HG02981 (cell line): ENCODE measurements at regions not wholly inside any gene's neighbourhood (a gene's known extent, or its start where the extent isn't known, plus 50 kb on each side); places are given as distances from the start of the nearest gene placed in this dataset.

Source experiments
- ATAC-seq: cut with Tn5 transposase; IDR thresholded peaks from one replicate; pipeline ENCODE4 v1.9.1; 2021; ENCODE audit warnings: mild to moderate bottlenecking, moderate library complexity; ENCODE audit not compliant: unreplicated experiment

DNA sequence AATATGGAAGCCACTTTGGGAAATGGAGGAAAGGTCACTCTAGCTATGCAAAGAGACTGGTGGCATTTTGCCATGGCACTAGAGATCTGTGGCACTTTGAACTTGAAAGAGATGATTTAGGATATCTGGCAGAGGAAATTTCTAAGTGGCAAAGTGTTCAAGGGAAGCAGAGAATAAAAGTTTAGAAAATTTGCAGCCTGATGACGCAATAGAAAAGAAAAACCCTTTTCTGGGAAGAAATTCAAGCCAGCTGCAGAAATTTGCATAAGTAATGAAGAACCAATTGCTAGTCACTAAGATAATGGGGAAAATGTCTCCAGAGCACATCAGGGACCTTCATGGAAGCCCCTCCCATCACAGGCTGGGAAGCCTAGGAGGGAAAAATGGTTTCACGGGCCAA, 191.1 kb upstream of the B3GALT2 start:
- ATAC-seq, result no peak

DNA sequence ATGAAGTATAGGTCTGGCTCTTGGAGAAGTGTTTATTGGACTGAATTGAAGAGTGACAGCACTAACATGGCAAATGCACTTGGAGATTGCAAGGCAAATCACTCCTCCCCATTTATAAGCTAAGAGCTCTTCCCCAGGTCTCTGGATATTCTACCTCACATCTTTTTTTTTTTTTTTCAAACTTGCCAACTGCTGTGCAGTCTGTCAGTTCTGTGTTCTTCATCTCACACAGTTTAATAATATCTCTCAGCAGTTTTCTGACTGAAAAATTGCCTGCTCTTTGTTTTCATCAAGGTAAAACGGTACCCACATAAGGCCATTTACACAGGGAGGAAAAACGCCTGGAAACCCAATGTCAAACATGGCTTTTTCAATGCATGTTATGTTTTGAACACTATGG, 186.1 kb upstream of the B3GALT2 start:
- no peak for ATAC-seq

DNA sequence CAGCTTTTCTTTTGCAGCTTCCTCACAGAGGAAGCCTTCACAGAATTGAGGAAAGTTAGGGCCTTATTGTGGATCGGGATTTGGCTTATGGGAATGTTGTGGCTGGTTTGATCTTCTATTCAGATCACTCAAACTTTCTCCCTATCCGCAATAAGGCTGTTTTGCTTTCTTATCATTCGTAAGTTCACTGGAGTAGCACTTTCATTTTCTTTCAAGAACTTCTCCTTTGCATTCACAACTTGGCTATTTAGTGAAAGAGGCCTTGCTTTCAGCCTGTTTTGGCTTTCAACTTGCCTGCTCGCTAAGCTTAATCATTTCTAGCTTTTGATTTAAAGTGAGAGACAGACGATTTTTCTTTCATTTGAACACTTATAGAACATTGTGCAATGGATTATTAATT, 181.9 kb upstream of the B3GALT2 start:
- peak; percentile 75 for ATAC-seq

DNA sequence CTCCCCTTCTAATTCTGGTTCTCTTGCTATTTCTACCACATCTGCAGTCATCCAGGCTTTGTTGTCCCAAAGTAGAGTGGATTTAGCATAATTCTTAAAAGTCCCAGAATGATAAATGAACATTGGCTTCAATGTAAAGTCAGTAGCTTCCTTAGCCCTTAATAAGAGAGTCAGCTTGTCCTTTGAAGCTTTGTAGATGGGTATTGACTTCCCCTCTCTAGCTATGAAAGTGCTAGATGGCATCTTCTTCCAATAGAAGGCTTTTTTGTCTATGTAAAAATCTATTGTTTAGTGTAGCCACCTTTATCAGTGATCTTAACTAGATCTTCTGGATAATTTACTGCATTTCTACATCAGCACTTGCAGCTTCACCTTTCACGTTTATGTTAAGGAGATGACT, 181.4 kb upstream of the B3GALT2 start:
- ATAC-seq, result peak; percentile 7

DNA sequence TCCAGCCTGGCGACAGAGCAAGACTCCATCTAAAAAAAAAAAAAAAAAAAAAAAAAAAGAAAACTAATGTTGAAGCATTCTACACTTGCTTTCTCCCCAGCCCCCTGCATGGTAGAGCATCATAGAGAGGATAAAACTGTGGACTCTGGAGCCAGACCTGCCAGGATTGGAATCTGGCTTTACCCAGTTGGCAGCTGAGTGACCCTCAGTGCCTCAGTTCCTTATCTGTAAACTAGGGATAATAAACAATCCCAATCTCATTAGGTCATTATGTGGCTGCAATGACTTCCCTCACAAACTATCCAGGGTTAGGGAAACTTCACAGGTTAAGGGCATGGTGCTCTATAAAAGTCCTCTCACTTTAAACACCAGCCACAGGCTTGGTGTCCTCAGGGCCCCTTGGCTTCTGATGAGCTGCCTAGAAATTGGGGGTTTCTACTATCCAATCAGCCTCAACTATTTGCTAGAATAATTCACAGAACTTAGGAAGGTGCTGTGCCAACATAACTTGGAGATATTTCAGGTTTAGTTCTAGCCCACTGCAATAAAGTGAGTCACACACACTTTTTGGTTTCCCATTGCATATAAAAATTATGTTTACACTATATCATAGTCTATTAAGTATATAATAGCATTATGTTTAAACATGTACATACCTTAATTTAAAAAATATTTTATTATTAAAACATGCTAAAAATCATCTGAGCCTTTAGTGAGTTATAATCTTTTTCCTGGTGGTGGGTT, 180.5 kb upstream of the B3GALT2 start:
- ATAC-seq, result no peak

DNA sequence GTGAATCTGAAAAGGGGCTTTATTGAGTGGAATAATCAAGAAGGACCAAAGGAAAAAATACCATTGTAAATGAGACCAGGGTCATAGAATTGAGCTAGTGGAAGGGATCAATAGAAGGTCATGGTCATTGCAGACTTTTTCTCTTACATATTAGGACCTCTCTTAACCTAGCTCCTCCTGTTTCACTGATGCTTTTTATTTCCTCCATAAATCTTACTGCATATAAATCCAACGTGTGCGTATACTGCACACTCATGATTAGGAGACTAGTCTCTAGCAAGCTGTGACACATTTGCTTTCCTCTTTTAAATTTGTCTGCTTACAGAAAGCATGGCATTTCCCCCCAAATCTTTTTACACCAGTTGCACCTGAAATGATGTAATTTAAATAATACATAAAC, 179.6 kb upstream of the B3GALT2 start:
- ATAC-seq, result no peak

DNA sequence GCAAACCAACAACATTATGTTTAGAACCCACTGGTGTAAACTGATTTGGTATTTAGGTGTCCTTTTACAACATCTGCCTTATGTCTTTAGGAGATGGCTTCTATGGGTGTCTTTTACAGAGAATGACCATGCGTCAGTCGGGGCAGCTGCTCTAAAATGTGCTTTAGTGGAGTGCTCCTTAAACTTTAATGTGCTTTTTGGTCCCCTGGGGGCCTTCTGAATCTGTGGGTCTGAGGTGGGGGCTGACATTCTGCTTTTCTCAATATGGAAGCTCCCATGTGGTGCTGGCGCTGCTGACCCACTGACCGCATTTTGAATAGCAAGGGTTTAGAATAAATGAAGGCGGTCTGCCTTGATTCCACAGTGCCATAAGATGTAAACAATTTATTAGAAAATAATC, 173.2 kb upstream of the B3GALT2 start:
- no peak for ATAC-seq

DNA sequence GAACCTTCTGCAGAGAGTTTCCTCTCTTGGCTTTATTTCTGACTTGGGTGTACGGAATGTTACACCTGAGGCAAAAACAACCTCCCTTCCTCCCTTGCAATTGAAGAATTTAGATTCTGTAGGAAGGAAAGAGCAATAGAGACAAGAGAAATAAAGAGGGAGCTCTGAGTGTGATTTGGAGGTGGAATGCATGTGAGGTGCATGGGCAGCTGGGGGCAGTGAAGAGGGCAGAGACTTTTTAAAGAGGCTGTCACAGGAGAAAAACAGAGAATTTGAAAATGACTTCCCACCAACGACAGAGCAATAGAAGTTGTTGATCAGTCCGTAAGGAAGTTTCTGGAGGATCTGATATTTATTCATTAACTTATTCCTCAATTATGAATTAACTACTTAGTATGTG, 172.0 kb upstream of the B3GALT2 start:
- no peak for ATAC-seq

DNA sequence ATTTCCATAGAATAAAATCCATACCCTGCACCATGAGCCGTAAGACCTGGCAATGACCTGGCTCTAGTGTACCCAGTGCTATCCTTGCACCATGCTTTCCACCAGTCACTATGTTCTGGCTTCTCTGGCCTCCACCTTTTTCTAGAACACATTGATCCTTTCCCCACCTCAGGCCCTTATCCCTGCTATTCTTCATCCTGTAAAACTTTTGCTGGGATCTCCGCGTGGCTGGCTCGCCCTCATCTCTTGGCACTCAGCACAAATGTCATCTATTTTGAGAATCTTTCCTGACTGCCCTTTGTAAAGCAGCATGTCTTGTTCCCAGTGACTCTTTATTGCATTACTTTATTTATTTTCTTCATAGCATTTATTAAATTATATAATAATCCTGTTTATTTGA, 169.8 kb upstream of the B3GALT2 start:
- ATAC-seq, result no peak

DNA sequence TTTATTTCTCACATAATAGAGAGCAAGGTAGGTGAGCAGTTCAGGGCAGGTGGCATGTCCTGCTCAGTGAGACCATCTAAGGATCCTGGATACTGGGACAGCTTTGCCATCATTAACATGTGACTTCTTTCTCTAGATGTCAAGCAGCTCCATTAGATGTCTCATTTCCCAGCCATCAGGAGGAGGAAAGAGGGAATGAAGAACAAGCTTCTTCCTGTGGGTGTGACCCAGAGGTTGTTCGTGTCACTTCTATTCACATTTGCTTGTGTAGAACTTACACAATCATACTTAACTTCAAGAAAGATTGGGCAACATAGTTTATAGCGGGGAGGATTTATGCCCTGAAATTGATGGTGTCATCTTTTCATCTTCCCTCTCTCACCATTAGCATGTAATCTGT, 169.2 kb upstream of the B3GALT2 start:
- no peak for ATAC-seq

DNA sequence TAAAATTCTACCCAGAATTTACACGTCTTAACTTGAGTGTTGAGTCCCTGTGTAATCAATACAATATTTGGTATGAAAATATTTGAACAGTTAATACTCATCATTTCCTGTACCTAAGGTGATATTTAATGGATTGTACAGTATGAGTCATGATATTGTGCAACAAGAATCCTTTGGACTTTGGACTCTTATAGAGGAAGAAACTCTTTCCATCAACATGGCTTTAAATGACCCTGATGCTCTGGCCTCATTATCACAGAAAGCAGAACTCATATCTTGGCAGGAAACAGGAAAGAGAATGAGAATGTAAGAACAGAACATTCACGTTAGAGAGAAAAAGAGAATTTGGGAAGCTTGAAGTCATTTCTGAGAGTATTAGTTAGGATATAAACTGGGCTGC, 168.8 kb upstream of the B3GALT2 start:
- ATAC-seq, result no peak

DNA sequence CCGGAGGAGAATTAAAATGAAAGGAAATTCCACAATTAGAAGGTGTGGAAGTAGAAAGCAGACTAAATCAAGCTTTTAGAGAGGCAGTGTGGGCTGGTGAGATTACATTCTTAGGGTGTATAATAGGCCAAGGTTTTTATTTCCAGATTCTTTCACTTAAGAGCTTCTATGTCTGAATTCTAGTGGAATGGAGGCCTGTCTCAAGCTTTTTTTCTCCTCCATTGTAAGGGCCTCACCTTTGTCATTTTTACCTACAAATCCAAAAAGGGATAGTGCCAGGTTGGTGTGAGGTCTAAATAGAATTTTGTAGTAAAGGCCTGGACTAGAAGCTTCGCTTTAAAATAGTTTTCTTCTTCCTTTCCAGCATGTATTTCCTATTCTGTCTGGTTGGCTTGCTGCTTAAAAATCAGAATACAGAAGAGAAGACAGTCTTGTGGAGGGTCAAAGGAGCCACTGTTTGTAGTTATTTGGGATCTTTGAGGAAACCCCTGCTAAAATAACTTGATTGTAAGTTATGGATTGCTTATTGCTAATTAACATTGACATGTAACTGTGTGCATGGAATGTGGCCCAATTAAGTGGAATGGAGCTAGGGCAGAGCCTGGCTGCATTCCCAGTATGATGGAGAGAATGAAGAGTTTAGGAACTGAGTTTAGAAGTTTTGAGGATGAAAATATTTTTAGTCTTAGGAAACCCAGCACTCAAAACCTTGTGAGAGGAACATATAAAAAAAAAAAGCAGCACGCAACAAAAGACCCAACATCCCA, 162.5 kb upstream of the B3GALT2 start:
- ATAC-seq, result no peak

DNA sequence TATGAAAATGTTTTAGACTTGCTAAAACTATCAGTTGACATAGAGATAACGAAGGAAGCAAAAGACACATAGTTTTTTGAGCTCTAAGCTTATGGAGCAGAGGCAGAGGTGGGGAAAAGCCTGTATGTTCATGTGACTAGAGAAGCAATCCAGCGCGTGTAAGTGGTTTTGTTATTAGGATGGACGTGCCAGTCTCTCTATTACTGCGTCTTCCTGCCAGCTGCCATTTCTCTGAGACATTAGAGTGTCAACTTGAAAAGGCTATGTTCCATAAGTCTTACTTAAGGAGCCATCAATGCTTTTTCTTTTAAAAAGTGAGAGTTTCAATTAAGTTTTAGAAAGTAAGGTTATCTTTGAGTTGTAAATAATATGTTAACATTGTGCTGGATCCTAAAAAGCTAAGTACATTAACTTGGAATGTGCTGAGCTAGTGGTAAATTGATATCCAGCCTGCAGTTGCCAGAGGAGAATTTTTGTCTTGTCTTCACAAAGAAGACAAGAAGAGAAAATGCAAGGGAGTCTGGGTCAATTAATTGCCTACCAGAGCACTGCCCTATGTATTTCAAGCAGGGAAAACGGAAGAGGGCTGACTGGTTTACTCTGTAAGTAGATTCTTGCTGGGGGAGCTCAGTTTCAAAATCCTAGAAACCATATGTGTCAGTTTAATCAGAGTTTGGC, 161.8 kb upstream of the B3GALT2 start:
- no peak for ATAC-seq

DNA sequence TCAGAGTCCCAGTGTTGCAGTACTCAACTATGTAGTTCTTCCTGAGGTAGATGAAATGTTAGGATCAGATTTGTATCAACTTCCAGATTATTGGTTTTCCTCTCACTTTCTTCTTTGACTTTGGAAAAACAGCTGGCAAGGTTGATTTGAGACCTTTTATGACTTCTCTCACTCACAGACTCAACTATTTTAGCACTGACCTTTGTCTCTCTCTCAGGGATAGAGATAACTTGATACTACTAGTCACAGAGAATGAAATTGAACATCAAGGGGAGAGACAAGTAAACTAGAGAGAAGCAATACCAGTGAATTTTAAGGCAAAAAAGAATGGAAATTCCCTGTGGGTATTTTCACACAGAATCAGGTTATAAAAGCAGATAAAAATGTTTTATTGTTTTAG, 159.7 kb upstream of the B3GALT2 start:
- no peak for ATAC-seq

DNA sequence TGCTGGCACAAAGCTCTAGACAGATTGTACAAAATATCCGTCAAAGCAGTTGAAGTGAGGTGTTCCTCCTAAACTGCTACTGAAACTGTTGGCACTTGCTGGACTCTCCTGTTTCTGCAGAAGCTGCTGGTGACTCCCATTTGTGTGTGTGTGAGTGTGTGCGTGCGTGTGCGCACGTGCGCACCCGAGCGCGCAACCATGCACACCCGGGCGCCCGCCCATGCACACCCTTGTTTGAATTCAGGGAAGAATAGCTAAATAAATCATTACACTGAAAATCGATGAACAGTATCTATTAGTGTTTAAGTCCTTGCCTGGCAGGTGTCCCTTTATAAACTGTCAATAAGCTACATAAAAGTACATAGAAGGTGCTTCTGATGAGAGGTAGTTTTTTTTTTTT, 156.4 kb upstream of the B3GALT2 start:
- ATAC-seq, result no peak

DNA sequence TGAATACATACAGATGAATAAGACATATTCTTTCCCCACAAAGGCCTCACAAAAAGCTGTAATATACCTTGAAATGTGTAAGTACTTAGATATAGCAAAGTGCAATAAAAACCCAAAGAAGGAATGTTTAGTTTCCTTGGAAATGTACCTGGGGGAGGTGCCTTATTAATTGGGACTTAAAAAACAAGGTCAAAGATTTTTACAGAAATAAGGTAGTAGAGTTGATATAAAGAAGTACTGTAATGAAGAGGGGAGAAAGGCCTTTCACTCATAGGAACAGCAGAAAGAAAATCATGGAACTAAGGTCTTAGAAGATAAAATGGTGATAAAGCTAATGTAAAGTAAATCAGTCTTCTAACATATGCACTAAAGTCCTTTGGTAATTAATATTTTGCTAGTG, 153.9 kb upstream of the B3GALT2 start:
- ATAC-seq, result no peak

DNA sequence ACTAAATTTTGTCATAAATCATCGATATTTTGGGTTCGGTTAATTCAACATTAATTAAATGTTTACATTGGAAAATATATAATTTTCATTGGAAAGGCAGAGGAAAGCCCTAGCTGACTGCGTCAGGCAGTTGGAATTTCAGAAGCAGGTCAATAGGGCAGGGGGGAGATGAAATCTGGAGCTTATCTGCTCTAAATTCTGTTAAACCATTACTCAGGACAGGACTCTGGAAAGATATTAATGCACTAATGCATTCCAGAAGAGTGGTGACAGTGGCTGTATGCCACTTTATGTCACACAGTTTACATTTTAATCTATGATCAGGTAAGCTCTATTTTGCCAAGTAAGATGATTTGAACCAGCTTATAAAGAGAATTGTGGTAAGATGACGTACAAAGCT, 153.0 kb upstream of the B3GALT2 start:
- no peak for ATAC-seq

DNA sequence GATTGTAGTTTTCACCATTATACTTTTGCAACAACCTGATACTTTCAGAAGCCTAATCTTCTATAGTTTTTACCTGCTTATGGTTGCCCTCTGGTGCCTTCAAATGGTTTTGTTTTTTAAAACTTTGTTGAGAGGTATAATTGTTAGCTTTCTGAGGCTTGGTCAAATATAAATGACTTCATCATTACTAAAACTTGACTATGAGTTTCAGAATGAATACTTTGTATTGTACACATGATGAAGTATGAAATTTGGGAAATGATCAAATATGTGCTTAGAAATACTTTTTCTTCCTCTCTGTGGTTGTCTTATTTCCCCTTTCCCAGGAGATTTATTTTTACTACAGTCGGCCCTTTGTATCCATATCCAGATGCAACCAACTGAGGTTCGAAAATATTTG, 151.8 kb upstream of the B3GALT2 start:
- ATAC-seq, result peak; percentile 59

DNA sequence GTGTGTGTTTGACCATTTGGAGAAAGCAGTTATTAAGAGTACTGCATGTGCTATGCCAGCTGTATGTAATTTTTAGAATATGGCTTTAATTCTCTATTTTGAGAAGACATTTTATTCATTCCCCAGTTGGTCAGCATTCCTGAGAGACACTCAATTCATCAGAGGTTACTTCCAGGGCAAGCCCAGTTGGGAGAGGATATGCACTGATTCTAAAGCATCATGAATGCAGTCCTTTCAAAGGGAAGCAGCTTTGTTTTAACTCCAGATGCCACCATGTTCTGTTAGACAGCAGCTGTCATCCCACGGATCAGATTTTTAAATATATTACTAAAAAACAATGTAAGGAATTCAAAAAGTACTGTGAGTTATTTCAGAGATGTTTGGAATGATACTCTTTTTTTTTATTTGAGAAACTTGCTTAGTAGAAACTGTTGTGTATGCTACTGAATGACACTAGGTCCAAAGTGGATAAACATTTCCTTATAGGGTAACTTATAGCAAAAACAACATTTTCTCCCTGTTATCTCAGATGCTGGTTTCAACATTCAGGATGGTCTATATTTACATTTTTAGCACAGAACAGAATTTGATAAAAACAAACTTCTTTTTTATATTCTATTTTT, 149.5 kb upstream of the B3GALT2 start:
- ATAC-seq, result no peak

DNA sequence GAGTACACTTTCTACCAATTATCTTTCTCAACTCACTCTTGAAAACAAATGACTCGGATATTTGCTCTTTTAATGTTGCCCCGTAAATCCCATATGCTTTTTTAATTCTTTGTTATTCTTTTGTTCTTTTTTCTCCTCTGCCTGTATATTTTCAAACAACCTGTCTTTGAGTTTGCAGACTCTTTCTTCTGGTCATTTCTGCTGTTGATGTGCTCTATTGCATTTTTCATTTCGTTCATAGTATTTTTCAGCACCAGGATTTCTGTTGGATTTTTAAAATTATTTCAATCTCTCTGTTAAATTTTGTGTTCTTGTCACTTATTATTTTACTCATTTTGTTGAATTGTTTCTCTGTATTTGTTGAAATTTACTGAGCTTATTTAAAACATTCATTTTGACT, 146.8 kb upstream of the B3GALT2 start:
- no peak for ATAC-seq

DNA sequence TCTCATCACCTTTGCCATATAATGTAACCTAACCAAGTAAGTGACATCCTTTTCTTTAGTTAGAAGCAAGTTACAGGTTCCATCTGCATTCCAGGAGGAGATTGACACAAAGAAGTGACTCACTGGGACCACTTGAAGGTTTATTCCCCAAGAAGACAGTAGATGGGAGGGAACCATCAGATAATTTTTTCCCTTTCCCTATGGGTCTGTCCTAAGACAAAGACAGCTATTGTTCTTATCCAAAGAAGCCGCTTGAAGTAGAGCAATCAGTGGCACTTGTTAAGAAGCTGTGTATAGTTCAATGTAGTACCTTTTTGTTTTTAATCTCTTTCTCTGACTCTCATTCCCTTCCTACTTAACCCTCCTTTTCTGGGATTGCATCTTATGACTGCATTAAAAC, 139.9 kb upstream of the B3GALT2 start:
- ATAC-seq, result no peak

DNA sequence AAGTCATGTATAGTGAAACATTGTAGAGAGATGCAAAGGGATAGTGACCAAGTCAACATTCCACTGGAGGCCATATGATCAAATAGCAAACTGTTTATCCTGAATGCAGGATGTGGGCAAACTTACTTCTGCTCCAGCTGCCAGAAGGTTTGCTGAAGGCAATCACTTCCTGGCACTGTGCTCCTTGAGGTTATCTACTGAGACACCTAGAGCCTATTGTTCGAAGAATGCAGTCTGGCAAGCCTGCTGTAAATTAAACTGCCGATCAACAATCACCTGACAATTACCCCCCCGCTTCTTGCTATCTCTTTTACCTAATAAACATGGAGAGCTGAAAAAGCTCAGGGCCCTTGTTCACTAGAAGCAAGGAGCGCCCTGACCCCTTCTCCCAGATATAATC, 139.4 kb upstream of the B3GALT2 start:
- ATAC-seq, result no peak
